ENCODE measurements at regions not wholly inside any gene's neighbourhood (a gene's known extent, or its start where the extent isn't known, plus 50 kb on each side); places are given as distances from the start of the nearest gene placed in this dataset.

DNA sequence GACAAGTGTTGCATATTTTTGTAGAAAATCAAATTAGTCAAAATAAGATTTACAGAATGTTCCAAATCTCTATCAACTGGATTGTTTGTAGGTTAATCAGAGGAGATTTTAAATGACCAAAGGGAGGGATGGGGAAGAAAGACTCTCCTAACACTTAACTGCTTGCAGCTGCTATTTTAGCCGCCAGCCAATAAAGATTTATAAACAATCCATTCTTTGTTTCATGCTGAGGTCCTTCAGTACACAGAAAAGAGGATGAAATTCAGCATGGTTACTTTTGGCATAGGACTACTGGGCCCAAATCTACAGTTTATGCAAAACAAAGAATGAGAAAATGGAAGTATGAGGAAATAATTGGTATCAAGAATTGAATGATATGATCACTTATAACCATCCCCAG lies 86.4 kb upstream of the FN1 start:
- H3K27me3 ChIP-seq (replicated peaks in 1 of 4; ENCODE audit: control insufficient read depth in 3 of 4, extremely low read depth in 1 of 4, insufficient read depth in 3 of 4, low read length in 3 of 4): no peaks in the 10 kb centered on the region
- H3K4me3 ChIP-seq (ENCODE audit: extremely low read depth in 1 of 4, insufficient read depth in 2 of 4, low read depth in 3 of 4, low read length in 4 of 4): no peak overlapping the region
- no peak overlapping the region for H4K91ac ChIP-seq (replicated peaks; ENCODE audit: insufficient read length, low read length)
- H3K14ac ChIP-seq (ENCODE audit: insufficient read length): no peak overlapping the region
- H3K23me2 ChIP-seq (ENCODE audit: low read depth, low read length): no peaks in the 10 kb centered on the region
- H3K79me1 ChIP-seq (ENCODE audit: low read depth, low read length): no peaks in the 10 kb centered on the region
- H3K79me2 ChIP-seq (ENCODE audit: control insufficient read depth in 1 of 2, insufficient read depth in 2 of 2, low read length in 2 of 2): no peaks in the 10 kb centered on the region
- H2BK5ac ChIP-seq (ENCODE audit: low read depth, low read length): no peak overlapping the region
- H3K56ac ChIP-seq (replicated peaks; ENCODE audit: insufficient read length, low read depth, low read length): no peak overlapping the region
- H2BK120ac ChIP-seq (replicated peaks; ENCODE audit: low read depth, low read length): no peak overlapping the region
- H3K9me3 ChIP-seq (ENCODE audit: insufficient read depth in 2 of 2, low read depth in 1 of 2, low read length in 1 of 2): no peaks in the 10 kb centered on the region
- no peak overlapping the region for H2BK12ac ChIP-seq (ENCODE audit: low read depth, low read length)
- no peak overlapping the region for H4K5ac ChIP-seq (ENCODE audit: insufficient read length, low read depth, low read length)
- FAIRE-seq (no peak), DNase-seq (ENCODE audit: low read depth in 1 of 2, low spot score in 2 of 2) (no peak)
- POLR2A ChIA-PET (ENCODE audit: partially characterized antibody): no interaction called here
- H2BK20ac ChIP-seq (ENCODE audit: low read length): no peak overlapping the region
- H2AK5ac ChIP-seq (ENCODE audit: low read depth, low read length): no peak overlapping the region
- no peak overlapping the region for H3K27ac ChIP-seq (ENCODE audit: low read depth, low read length)
- H3K4me2 ChIP-seq (ENCODE audit: insufficient read depth in 1 of 2, low read depth in 2 of 2, low read length in 2 of 2): no peak overlapping the region
- no peak overlapping the region for H3K9ac ChIP-seq (replicated peaks in 1 of 4; ENCODE audit: extremely low read depth in 1 of 4, low read depth in 3 of 4, low read length in 3 of 4)
- CTCF ChIA-PET (ENCODE audit: partially characterized antibody): interaction anchor here (0.6 kb wide), 1 partner anchor 376 kb away, joined by 3 read pairs; no protein-coding TSS in a partner anchor
- H4K8ac ChIP-seq (ENCODE audit: extremely low read depth, insufficient read depth, low read length): no peak overlapping the region
- no peak overlapping the region for H2AFZ ChIP-seq (ENCODE audit: low read length)
- no peaks in the 10 kb centered on the region for H3K36me3 ChIP-seq (ENCODE audit: control insufficient read depth in 2 of 4, insufficient read depth in 4 of 4, low read length in 3 of 4)
- H3K23ac ChIP-seq (ENCODE audit: insufficient read length): no peak overlapping the region
- no peaks in the 10 kb centered on the region for H4K20me1 ChIP-seq (replicated peaks in 1 of 2; ENCODE audit: control insufficient read depth in 1 of 2, insufficient read depth in 2 of 2, low read length in 2 of 2)
- H3K4me1 ChIP-seq (replicated peaks in 1 of 4; ENCODE audit: control insufficient read depth in 3 of 4, insufficient read depth in 4 of 4, low read length in 3 of 4): no peaks in the 10 kb centered on the region
- whole genome bisulfite sequencing, 2 experiments (ENCODE audit: extremely low coverage in 1 of 2, insufficient coverage in 1 of 2, insufficient read length in 1 of 2, insufficient replicate concordance in 2 of 2, low coverage in 1 of 2, low lambda C conversion rate in 2 of 2, missing lambda C conversion rate in 1 of 2): 90% methylated on average over 1 of the region's 1 CpG; no CpG with 5 or more reads in 1 of the 2 experiments
- no peak overlapping the region for H2BK15ac ChIP-seq (ENCODE audit: low read length)
- no peak overlapping the region for H3K4ac ChIP-seq (replicated peaks; ENCODE audit: insufficient read length, low read depth, low read length)
- no peak overlapping the region for H3K18ac ChIP-seq (ENCODE audit: extremely low read depth, low read length)
- TF ChIP-seq EZH2 (IDR thresholded peaks at IDR 0.05; ENCODE audit: low read depth, low read length, severe bottlenecking) (no peak), RFX5 (IDR thresholded peaks at IDR 0.05; ENCODE audit: borderline replicate concordance, low read depth, low read length) (no peak), SP2 (IDR thresholded peaks at IDR 0.05; ENCODE audit: low read length) (no peak), BCL11A (IDR thresholded peaks at IDR 0.05; ENCODE audit: low read depth in 2 of 2, low read length in 2 of 2) (no peak), POU5F1 (IDR thresholded peaks at IDR 0.05; ENCODE audit: low read depth, low read length) (no peak), HDAC2 (IDR thresholded peaks at IDR 0.05; ENCODE audit: borderline replicate concordance in 1 of 2, low read depth in 2 of 2, low read length in 2 of 2) (no peak), RBBP5 (IDR thresholded peaks at IDR 0.05; ENCODE audit: borderline replicate concordance, low read depth, low read length) (no peak), NANOG (IDR thresholded peaks at IDR 0.05; ENCODE audit: insufficient read depth, low read depth, low read length, poor library complexity, severe bottlenecking) (no peak), CHD2 (IDR thresholded peaks at IDR 0.05; ENCODE audit: low read length) (no peak), JUN (IDR thresholded peaks at IDR 0.05; ENCODE audit: low read depth, low read length) (no peak), CHD1 (IDR thresholded peaks at IDR 0.05; ENCODE audit: low read depth, low read length) (no peak), KDM4A (IDR thresholded peaks at IDR 0.05; ENCODE audit: low read depth, low read length, severe bottlenecking) (no peak)
- TF ChIP-seq, protein P1, sequence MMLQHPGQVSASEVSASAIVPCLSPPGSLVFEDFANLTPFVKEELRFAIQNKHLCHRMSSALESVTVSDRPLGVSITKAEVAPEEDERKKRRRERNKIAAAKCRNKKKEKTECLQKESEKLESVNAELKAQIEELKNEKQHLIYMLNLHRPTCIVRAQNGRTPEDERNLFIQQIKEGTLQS (IDR thresholded peaks at IDR 0.05; ENCODE audit: insufficient read depth, low read depth, low read length): no peak
- TF ChIP-seq, protein P2, sequence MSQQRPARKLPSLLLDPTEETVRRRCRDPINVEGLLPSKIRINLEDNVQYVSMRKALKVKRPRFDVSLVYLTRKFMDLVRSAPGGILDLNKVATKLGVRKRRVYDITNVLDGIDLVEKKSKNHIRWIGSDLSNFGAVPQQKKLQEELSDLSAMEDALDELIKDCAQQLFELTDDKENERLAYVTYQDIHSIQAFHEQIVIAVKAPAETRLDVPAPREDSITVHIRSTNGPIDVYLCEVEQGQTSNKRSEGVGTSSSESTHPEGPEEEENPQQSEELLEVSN (IDR thresholded peaks at IDR 0.05): no peak

All from H1 (cell line).